Mammary epithelial cell (primary cell): ENCODE measurements at regions not wholly inside any gene's neighbourhood (a gene's known extent, or its start where the extent isn't known, plus 50 kb on each side); places are given as distances from the start of the nearest gene placed in this dataset.

Experiments
- EZH2 ChIP-seq: IDR thresholded peaks from 2 replicates; pipeline ENCODE4 v1.6.1; 2012; ENCODE audit warnings: low read length, inconsistent platforms, borderline replicate concordance
- TF ChIP-seq, protein P1 (sequence below), 2 donors: IDR thresholded peaks in 1 of 2; conservative IDR thresholded peaks in 1 of 2; 2 replicates each; pipeline ENCODE4 v1.5.1; 2011 to 2012; ENCODE audit warnings: inconsistent platforms in 2 of 2, low read length in 2 of 2, mild to moderate bottlenecking in 2 of 2, control low read depth in 1 of 2, low read depth in 1 of 2; ENCODE audit not compliant: insufficient read depth in 1 of 2; ENCODE audit errors: extremely low read depth in 1 of 2

DNA sequence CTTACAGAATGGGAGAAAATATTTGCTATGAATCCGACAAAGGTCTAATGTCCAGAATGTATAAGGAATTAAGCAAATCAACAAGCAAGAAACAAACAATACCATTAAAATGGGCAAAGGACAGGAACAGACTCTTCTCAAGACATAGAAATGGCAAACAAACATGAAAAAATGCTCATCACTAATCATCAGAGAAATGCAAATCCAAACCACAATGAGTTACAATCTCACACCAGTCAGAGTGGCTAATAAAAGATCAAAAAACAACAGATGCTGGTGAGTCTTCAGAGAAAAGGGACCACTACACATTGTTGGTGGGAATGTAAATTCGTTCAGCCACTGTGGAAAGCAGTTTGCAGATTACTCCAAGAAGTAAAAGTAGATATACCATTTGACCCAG is 382.0 kb upstream of the ANO3 start:
- TF ChIP-seq EZH2: no peak
- TF ChIP-seq, protein P1, sequence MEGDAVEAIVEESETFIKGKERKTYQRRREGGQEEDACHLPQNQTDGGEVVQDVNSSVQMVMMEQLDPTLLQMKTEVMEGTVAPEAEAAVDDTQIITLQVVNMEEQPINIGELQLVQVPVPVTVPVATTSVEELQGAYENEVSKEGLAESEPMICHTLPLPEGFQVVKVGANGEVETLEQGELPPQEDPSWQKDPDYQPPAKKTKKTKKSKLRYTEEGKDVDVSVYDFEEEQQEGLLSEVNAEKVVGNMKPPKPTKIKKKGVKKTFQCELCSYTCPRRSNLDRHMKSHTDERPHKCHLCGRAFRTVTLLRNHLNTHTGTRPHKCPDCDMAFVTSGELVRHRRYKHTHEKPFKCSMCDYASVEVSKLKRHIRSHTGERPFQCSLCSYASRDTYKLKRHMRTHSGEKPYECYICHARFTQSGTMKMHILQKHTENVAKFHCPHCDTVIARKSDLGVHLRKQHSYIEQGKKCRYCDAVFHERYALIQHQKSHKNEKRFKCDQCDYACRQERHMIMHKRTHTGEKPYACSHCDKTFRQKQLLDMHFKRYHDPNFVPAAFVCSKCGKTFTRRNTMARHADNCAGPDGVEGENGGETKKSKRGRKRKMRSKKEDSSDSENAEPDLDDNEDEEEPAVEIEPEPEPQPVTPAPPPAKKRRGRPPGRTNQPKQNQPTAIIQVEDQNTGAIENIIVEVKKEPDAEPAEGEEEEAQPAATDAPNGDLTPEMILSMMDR (conservative IDR thresholded peaks at IDR 0.05 in 1 of 2, IDR thresholded peaks at IDR 0.05 in 1 of 2; ENCODE audit: extremely low read depth in 1 of 2, insufficient read depth in 1 of 2, low read depth in 1 of 2, low read length in 2 of 2): no peak
